Left kidney (tissue), 1 donor: ENCODE measurements at regions not wholly inside any gene's neighbourhood (a gene's known extent, or its start where the extent isn't known, plus 50 kb on each side); places are given as distances from the start of the nearest gene placed in this dataset.
"Not testable (repeated sequence)": the region's sequence is repeated elsewhere in the genome, so short reads cannot be mapped to it uniquely, and the experiment has no call there.

ENCODE experiments used
- DNase-seq: peaks from one replicate; pipeline ENCODE4 v3.0.0-alpha.2; 2013

DNA sequence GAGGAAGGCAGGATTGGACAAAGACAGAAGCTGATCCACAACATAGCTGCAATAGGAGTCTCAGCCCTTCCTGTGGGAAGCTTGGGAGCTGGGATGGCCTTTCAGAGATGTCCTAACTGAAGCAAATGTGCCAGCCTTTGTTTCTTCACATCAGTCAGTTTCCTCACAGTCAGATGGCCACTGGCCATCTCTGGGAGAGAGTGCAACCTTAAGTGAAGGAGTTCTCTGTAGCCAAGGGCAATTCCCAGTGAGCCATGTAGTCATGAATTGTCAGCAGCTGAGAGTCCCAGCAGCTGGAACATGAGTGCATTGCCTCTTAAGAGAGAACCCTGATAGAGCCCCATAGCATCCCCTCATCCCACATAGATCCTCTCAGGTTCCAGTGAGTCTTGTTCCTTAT is 89.1 kb upstream of the LIFR start:
- no peak for DNase-seq

- no peak for DNase-seq
Measured at GRCh38 chr5:38648703-38649291, 92.4 kb upstream of the LIFR start.

GRCh38 chr5:38650540-38650939 is 94.1 kb upstream of the LIFR start:
- no peak for DNase-seq

DNA sequence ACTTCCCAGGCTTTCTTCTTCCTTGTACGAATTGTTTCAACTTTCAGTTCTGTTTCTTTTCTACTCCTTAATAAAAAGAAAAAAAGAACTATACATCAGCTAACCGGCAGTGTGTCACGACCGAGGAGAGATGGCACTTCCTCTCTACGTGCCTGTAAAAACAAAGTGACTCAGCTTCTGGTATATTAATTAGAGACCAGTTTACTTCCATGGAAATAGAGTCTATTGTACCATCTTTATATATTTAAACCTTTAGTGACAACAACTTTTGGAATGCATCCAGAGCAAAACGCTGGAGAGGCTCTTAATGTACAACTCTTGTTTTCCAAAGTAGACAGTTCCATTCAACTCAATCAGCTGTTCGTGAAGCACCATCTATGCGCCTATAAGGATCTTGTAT is 94.5 kb upstream of the LIFR start:
- no peak for DNase-seq

DNA sequence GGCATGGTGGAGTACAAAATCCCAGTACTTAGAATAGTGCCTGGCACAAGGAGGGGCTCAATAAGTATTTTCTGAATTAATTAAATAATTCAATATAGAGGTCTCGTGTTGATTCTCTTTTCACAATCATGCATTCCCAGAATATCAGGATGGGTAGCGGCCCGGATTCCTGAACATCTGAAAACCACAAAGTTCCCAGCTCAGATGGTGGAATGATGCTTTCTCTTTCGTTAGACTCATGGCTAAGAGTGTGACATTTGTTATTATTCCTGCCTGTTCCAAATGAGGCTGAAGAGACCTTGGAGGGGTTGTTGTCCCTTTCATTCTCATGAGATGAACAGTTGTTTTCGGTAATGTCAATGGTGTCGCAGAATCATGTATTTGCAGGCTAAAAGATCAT is 95.4 kb upstream of the LIFR start:
- no peak for DNase-seq

DNA sequence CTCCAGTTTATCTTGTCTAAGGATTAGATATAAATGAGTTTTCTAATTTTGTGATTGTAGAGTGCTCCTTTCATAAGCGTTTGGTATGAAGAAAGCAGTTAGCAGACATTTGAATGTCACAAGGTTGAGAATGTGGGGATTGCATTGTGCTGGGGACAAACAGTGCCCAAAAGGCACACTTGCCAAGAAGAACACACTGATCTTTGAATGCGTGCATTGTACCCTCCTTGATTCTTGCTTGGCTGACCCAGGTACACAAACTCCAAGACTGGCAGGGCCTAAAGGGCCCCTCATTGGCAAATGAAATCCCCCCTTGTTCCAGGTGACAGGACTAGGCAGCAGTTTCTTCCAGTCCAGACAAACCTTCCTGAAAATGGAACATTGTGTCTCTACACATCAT is 96.9 kb upstream of the LIFR start:
- no peak for DNase-seq

DNA sequence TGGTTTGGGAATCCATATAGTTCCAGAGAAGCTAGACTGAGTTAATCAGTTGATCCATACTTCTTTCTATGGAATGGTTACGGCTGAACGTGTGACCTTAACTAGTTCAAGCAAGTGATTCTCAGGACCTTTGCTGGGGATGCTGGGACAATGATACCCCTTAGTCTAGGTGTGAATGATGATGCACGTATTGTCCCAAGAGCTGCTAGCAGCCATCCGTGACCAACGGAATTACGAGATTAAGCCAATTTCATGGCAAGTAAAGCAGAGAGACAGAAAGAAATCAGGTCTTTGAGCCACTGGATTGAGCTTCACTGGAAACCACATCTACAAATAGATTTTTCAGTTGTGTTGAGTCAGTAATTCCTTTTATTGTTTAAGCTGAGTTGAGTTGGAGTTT is 99.2 kb upstream of the LIFR start:
- no peak for DNase-seq

GRCh38 chr5:38656568-38656967 is 100.1 kb upstream of the LIFR start:
- no peak for DNase-seq

GRCh38 chr5:38657020-38657419 is 100.6 kb upstream of the LIFR start:
- no peak for DNase-seq

- peak; percentile 69 for DNase-seq
Measured at GRCh38 chr5:38660194-38660668, 103.8 kb upstream of the LIFR start.

- no peak for DNase-seq
Measured at GRCh38 chr5:38662090-38662489, 105.6 kb upstream of the LIFR start.

- no peak for DNase-seq
Measured at GRCh38 chr5:38663249-38663648, 106.8 kb upstream of the LIFR start.

DNA sequence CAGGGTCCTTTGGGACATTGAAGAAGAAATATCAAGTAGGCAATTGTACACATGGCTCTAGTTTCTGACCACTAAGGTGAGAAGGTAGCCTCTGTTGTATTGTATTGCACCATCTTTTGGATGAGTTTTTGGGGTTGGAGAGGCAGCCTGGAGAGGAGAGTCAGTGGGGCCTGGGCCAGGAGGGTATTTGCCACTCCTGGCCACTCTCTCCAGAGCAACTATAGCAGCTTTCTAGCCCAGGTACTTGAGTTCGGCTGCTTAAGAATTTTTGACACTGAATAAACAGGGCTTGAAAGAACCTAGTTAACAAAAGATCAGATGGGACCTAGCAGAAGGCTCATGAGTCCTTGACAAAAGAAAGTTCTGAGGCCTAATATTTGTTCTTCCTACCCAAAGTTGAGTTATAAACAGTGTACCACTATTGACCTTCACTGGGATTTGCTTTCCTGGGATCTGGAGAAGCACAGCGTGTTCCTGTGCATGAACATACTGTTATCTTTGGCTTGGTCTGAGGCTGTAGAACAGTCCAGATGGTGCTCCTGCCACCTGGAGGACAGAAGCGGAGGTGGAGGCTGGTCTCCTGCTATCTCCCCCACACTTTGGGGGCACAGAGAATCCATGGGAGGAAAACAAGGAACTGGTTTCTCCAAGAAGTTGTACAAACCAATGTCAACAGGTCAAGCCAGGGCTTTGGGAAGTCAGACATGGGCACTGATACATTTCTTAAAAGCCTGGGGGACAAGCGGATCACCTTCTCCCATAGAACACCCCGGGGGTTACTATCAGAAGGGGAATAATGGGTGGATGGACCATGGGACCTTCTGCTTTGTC is 110.4 kb upstream of the LIFR start:
- DNase-seq = no peak

GRCh38 chr5:38667499-38667776 is 111.0 kb upstream of the LIFR start:
- no peak for DNase-seq

DNA sequence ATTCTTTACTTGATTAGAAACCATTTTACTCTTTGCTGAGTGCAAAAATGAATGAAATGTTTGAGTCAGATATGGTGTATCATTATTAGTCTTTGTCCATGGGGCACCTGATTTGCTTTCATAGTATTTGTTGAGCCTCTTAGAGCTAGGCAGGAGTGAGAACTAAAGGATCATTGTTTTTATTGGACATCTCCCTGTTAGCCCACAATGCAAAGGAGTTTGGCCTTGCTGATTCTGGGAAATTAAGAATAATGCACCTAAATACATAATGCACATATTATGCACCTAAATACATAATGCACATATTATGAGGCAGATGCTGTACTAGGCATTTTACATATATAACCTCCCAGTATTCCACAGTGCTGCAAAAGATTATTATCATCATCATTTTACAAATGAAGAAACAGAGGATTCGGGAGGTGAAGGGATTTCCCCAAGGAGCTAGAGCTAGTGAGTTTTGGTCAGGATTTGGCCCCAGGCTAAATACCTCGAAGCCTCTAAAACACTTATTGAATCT is 113.0 kb upstream of the LIFR start:
- no peak for DNase-seq

- no peak for DNase-seq
Measured at GRCh38 chr5:38670066-38670465, 113.6 kb upstream of the LIFR start.

DNA sequence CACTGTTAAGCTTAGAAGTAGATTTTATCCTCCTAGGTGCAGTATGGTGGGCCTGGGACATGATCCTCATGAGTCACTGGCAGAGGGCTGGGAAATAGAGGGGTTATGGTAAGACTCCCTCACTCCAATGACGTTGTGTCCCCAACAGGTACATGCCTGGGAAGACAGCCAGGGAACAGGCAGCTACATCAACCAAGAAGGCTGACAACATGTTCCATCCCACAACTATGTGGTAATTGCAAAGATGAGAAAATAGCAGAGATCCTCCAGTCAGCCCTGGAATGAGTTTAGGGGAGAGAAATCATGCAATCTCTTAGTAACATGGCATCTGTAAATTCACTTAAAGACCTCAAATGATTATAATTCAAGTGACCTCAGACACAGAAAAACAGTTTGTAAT is 114.4 kb upstream of the LIFR start:
- no peak for DNase-seq

DNA sequence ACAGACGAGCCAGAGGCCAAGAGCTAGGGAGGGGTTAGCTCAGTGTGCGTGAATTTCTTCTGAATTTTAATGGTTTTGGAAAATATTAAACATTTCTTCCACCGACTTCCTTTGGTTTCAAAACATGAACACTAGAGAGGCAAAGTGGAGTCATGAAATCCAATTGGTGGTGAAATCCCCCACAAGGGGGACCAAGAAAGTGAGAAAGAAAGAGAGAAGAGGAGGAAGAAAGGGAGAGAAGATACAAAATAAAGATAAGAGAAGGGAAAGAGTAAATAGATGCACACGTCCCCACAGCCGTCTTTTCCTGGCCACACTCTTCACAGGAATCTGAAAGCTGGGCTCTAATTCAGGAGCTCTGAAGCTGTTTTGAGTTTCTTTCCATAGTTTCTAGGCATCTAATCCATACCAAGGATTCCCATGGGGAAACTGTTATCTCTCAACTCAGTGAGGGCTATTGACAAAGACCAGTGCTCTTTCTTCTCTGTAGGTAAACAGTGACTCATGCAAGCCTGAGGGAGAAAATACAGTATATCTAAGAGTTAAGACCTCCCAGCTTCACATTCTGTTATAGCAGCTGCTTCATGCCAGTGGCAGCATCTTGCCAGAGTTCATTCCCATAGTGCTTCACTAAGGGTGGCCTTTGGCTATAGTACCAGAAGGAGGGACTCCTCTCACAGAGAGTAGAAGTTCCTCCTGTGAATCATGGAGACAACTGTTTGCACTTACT is 115.8 kb upstream of the LIFR start:
- DNase-seq = no peak

DNA sequence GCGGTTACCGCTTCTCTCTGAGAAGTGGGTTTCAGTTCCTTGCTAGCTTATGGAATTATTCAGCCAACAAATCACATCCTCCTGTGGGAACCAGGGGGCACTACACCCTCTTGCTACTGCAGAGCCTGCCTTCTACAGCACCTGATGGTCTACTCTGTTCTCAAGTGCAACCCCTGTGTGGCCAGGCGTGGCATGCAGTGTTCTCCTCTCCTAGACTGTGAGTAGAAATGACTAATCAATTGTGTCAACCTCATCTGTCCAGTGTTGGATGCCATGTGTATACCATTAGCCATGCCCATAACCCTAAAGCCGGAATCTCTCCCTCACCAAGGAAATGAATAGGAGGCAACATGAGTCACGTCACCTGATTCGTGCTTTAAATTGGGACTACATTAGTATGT is 117.2 kb upstream of the LIFR start:
- no peak for DNase-seq

DNA sequence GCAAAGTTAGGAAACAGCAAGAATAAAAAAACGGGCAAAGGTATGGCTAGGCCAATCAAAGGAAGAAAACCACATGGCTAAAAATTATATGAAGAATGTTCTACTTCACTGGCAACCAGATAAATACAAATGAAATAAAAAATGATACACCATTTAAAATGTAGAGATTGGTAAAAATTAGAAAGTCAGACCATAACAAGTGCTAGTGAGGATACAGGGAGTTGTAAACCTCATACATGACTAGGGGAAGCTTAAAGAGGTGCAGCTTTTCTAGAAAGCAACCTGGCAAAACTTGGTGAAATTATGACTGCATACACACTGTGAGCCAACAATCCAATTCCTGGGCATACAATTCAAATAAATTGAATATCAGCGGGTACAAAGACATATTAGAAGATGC is 119.0 kb upstream of the LIFR start:
- no peak for DNase-seq

GRCh38 chr5:38677636-38678035 is 121.2 kb upstream of the LIFR start:
- DNase-seq = no peak

DNA sequence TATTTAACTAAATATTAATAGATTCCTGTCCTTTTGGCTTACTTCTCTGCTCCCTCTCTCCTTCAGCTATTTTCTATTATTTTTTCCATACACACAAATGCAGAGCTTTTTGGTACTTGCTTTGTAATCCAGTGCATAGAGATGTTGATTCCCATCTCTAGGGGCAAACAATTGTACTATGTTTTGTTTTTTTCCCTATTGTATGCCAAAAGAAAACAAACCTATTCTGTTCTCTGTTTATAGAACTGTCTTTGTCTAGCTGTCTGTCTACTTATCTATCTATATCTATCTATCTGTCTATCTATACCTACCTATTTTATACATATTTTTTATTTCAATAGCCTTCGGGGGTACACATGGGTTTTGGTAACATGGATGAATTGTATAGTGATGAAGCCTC is 121.6 kb upstream of the LIFR start:
- DNase-seq = no peak

- DNase-seq = not testable (repeated sequence)
Measured at GRCh38 chr5:38678697-38679096, 122.3 kb upstream of the LIFR start.
